ENCODE measurements at regions not wholly inside any gene's neighbourhood (a gene's known extent, or its start where the extent isn't known, plus 50 kb on each side); places are given as distances from the start of the nearest gene placed in this dataset.

GRCh38 chr2:209331291-209331844, 92.5 kb upstream of the MAP2 start:
- TF ChIP-seq CTCF (IDR thresholded peaks at IDR 0.05; ENCODE audit: low read depth, low read length, poor library complexity, severe bottlenecking) (peak; percentile 42), EZH2phosphoT487 (IDR thresholded peaks at IDR 0.05; ENCODE audit: borderline replicate concordance, low read length) (no peak)
